VCaP (cell line): ENCODE measurements at regions not wholly inside any gene's neighbourhood (a gene's known extent, or its start where the extent isn't known, plus 50 kb on each side); places are given as distances from the start of the nearest gene placed in this dataset.

Experiments used
- H3K27ac ChIP-seq: fragments of 450-650 bp; 2 replicates; pipeline ENCODE4 v1.5.1; 2017
- TF ChIP-seq, protein P1 (sequence below): fragments of 450-650 bp; conservative IDR thresholded peaks from 2 replicates; pipeline ENCODE4 v1.5.1; 2017; ENCODE audit warnings: mild to moderate bottlenecking, moderate library complexity

DNA sequence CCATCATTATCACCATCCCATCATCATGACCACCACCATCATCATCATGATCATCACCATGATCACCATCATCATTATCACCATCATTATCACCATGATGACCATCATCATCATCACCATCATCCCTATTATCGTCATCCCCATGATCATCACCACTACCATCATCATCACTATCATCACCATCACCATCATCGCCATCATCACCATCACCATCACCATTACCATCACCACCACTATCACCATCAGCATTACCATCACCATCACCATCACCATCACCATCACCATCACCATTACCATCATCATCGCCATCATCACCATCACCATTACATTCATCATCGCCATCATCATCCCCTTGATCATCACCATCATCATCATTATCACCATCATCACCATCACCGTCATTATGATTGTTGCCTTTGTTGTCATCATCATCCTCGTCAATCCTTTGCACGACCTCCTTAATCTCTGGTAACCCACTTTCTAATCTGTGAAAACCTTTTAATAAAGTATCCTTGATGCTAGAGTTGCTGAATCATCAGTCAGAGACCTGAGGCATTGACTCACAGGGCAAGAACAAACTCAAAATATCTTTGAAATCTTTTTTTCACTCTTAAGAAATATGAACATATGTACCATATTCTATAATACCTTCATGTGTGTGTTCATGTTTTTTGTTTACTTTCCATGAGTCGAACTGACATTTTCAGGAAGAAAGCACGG, 116.3 kb upstream of the FOXF1 start:
- TF ChIP-seq, protein P1, sequence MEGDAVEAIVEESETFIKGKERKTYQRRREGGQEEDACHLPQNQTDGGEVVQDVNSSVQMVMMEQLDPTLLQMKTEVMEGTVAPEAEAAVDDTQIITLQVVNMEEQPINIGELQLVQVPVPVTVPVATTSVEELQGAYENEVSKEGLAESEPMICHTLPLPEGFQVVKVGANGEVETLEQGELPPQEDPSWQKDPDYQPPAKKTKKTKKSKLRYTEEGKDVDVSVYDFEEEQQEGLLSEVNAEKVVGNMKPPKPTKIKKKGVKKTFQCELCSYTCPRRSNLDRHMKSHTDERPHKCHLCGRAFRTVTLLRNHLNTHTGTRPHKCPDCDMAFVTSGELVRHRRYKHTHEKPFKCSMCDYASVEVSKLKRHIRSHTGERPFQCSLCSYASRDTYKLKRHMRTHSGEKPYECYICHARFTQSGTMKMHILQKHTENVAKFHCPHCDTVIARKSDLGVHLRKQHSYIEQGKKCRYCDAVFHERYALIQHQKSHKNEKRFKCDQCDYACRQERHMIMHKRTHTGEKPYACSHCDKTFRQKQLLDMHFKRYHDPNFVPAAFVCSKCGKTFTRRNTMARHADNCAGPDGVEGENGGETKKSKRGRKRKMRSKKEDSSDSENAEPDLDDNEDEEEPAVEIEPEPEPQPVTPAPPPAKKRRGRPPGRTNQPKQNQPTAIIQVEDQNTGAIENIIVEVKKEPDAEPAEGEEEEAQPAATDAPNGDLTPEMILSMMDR, result no peak

DNA sequence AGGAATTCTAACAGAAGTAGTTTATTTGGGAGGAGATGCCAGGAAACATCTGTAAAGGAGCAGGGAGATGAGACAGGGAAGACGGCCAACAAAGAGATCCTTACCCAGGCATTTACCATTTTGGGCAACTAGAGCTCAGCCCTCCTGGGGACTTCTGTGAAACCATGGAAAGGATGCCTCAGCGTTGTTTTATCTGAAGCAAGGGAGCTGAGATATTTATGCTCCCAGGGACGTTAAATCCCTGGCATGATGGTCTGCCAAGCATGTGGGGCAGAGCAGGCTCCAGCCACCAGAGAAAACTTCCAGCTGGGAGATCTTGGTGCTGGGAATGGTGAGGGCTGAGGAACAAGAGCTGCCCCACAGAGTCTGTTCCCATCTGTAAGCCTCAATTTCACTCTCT, 114.8 kb upstream of the FOXF1 start:
- H3K27ac ChIP-seq, result no peak overlapping the region
- TF ChIP-seq, protein P1, result no peak

More for the DNA sequence above, 116.3 kb upstream of the FOXF1 start:
- no peak overlapping the region for H3K27ac ChIP-seq

DNA sequence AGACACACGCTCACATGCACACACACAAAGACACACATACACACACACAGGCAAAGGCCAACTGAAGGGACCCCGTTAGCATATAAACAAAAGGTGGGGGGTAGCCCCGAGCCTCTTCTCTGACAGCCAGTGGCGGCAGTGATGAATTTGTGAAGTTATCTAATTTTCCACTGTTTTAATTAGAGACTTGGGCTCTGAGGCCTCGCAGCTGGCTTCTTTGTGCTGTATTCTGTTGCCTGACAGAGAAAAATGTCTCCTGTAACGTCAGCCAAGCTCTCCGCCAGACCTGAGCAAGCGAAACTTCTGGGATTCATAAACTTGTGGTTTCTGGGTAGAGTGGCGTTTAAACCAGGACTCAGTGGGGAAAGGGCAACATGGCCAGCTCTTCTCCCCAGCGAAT, 113.9 kb upstream of the FOXF1 start:
- H3K27ac ChIP-seq, result no peak overlapping the region
- TF ChIP-seq, protein P1, result no peak

DNA sequence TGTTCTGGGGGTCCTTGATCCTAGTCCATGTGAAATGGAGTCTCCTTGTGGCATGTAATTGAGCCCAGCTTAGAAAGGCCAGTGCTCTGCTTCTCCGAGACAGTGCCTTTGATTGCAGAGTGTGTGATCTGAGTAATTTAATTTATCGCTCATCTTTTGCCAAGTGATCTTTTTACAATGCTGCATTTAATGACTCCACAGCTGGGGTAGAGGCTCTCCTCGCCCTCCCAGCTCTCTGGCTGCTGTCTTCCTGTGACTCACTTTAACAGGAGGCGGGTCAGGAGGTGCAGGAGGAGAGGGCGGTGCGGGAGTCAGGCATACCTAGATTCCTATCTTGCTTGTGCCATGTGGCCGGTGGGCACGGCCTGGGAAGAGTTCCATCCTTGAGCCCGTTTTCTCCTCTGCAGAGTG, 113.4 kb upstream of the FOXF1 start:
- H3K27ac ChIP-seq, result no peak overlapping the region
- TF ChIP-seq, protein P1, result no peak

DNA sequence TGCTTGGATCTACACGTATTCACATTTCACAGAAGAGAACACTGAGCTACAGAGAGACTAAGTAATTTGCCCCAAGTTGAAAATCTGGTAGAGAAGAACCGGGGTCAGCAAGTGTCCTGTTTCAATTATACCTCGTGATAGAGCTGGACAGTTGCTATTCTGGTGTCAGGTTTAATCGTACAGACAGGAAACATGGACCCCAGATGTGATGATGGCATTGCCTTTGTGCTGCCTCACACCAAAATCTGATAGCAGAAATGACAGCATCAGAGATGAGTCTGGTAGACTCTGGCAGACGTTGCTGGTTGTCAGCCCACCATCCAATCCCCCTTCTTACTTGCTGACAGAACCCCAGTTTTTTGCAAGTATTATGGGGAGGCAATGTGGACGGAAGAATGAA, 112.1 kb upstream of the FOXF1 start:
- TF ChIP-seq, protein P1, result no peak
- no peak overlapping the region for H3K27ac ChIP-seq

DNA sequence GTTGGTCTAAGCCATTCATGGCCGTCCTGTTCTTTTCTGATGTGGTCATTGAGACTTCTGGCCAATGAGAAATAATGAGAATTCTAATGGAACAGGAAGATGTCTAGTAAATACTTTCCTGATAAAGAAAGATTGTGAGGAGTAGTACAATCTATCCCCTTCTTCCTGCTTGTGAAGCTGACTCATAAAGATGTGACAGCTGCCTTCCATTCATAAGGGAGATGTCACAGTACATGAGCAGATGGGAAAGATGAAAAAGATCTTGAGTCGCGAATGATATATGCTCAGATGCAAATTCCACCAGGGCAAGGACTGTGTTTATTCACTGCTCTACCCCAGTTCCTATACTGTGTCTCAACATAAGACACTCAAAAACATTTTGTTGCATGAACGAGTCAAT, 111.7 kb upstream of the FOXF1 start:
- TF ChIP-seq, protein P1, result no peak
- no peak overlapping the region for H3K27ac ChIP-seq

DNA sequence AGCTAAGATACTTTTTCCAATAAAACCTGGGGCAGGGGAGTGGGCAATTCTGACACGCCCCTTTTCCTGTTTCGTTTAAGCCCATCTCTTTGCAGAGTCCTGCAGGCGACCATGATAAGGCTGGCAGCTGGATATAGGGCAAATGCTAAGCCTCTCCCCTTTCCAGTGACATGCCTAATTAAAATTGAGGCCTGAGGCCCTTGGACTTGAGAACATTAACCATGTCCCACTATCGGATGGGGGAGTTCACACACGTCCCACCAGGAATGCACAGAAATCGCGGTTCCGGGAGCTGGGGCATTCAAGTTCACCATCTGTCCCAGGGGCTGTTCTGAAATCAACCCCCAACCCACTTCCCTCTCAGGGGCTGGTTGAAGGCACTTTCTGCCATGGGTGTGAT, 109.2 kb upstream of the FOXF1 start:
- TF ChIP-seq, protein P1, result no peak
- no peak overlapping the region for H3K27ac ChIP-seq
